B cell (primary cell): ENCODE measurements at regions not wholly inside any gene's neighbourhood (a gene's known extent, or its start where the extent isn't known, plus 50 kb on each side); places are given as distances from the start of the nearest gene placed in this dataset.

Source experiments
- EZH2 ChIP-seq: IDR thresholded peaks from 2 replicates; pipeline ENCODE4 v1.6.1; 2012; ENCODE audit warnings: borderline replicate concordance, low read depth, mild to moderate bottlenecking, moderate library complexity, low read length; ENCODE audit not compliant: insufficient read depth, poor library complexity, severe bottlenecking
- TF ChIP-seq, protein P1 (sequence below): fragments of 200-600 bp; IDR thresholded peaks from one replicate; pipeline ENCODE4 v1.8.0; 2022; ENCODE audit warnings: antibody characterized with exemption, mild to moderate bottlenecking

DNA sequence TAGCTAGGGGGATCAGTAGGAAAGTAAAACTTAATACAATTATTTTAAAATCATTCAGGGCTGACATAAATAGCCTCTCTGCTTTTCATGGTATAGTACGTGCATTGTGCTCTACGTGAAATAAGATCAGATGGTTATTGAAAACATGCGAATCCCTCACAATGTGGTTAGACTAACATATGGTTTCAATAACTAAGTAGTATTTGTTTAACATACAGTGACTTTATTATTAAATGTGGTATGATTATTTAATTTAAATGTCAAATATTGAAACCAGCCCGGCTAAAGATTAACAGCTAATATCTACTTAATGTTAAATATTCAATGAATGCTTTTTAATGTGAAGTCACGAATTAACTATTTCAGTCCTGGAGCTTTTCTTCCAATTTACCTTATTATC lies 473.9 kb upstream of the THBS1 start:
- TF ChIP-seq, protein P1, sequence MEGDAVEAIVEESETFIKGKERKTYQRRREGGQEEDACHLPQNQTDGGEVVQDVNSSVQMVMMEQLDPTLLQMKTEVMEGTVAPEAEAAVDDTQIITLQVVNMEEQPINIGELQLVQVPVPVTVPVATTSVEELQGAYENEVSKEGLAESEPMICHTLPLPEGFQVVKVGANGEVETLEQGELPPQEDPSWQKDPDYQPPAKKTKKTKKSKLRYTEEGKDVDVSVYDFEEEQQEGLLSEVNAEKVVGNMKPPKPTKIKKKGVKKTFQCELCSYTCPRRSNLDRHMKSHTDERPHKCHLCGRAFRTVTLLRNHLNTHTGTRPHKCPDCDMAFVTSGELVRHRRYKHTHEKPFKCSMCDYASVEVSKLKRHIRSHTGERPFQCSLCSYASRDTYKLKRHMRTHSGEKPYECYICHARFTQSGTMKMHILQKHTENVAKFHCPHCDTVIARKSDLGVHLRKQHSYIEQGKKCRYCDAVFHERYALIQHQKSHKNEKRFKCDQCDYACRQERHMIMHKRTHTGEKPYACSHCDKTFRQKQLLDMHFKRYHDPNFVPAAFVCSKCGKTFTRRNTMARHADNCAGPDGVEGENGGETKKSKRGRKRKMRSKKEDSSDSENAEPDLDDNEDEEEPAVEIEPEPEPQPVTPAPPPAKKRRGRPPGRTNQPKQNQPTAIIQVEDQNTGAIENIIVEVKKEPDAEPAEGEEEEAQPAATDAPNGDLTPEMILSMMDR = no peak
- TF ChIP-seq EZH2 = no peak
